ENCODE measurements at regions not wholly inside any gene's neighbourhood (a gene's known extent, or its start where the extent isn't known, plus 50 kb on each side); places are given as distances from the start of the nearest gene placed in this dataset.

- WGBS, 2 donors, result 85 to 86% methylated on average over 4 of the region's 4 CpGs
- Histone ChIP-seq H3K36me3 (no peaks in the 10 kb centered on the region), H3K4me3 (no peak overlapping the region), H3K9me3 (no peaks in the 10 kb centered on the region), H3K27ac (no peak overlapping the region), H3K4me1 (no peaks in the 10 kb centered on the region), H3K27me3 (no peaks in the 10 kb centered on the region)
- DNase-seq (ENCODE audit: low spot score in 2 of 2), result no peak
- TF ChIP-seq, protein P1, sequence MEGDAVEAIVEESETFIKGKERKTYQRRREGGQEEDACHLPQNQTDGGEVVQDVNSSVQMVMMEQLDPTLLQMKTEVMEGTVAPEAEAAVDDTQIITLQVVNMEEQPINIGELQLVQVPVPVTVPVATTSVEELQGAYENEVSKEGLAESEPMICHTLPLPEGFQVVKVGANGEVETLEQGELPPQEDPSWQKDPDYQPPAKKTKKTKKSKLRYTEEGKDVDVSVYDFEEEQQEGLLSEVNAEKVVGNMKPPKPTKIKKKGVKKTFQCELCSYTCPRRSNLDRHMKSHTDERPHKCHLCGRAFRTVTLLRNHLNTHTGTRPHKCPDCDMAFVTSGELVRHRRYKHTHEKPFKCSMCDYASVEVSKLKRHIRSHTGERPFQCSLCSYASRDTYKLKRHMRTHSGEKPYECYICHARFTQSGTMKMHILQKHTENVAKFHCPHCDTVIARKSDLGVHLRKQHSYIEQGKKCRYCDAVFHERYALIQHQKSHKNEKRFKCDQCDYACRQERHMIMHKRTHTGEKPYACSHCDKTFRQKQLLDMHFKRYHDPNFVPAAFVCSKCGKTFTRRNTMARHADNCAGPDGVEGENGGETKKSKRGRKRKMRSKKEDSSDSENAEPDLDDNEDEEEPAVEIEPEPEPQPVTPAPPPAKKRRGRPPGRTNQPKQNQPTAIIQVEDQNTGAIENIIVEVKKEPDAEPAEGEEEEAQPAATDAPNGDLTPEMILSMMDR (IDR thresholded peaks at IDR 0.05), result no peak
- TF ChIP-seq POLR2A (IDR thresholded peaks at IDR 0.05) (no peak), EP300 (IDR thresholded peaks at IDR 0.05) (no peak)
Measured at GRCh38 chr2:57452634-57453033, 594.0 kb upstream of the VRK2 start.

DNA sequence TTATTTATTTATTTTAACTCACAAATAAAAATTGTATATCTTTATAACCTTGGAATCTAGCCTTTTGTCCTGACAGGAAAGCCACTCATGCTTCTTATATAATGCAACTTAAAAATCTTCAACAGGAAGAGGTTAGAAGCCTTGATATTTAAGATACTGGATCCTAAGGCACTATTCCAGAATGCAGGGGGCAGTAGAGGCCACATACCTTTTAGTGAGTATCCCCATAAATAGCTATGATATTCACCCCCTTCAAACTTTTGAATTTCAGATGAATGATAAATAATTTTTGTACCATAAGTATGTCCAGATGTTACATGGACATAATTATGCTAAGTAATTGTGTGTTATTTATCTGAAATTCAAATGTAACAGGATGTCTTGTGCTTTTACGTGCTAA lies 592.7 kb upstream of the VRK2 start:
- Histone ChIP-seq H3K36me3 (no peaks in the 10 kb centered on the region), H3K27ac (no peak overlapping the region), H3K9me3 (peaks cover 0 to 8% (median 0%) of the 10 kb centered on the region in 4 donors), H3K27me3 (no peaks in the 10 kb centered on the region), H3K4me1 (no peaks in the 10 kb centered on the region), H3K4me3 (no peak overlapping the region)
- WGBS, 2 donors, result 81 to 82% methylated on average over 1 of the region's 1 CpG
- DNase-seq (ENCODE audit: low spot score in 2 of 2), result no peak
- TF ChIP-seq POLR2A (IDR thresholded peaks at IDR 0.05) (no peak), EP300 (IDR thresholded peaks at IDR 0.05) (no peak)
- TF ChIP-seq, protein P1 (IDR thresholded peaks at IDR 0.05), result no peak

- 88 to 91% methylated on average over 2 of the region's 2 CpGs for WGBS, 2 donors
- no peak for TF ChIP-seq POLR2A (IDR thresholded peaks at IDR 0.05)
- no peak for TF ChIP-seq EP300 (IDR thresholded peaks at IDR 0.05)
- TF ChIP-seq, protein P1 (IDR thresholded peaks at IDR 0.05), result no peak
Measured at GRCh38 chr2:57460396-57461276, 586.0 kb upstream of the VRK2 start.

GRCh38 chr2:57461624-57462023 lies 585.0 kb upstream of the VRK2 start:
- no peak for DNase-seq (ENCODE audit: low spot score in 2 of 2)
- TF ChIP-seq POLR2A (IDR thresholded peaks at IDR 0.05) (no peak), EP300 (IDR thresholded peaks at IDR 0.05) (no peak)
- TF ChIP-seq, protein P1 (IDR thresholded peaks at IDR 0.05), result no peak
- WGBS, 2 donors, result 62 to 66% methylated on average over 4 of the region's 4 CpGs
- Histone ChIP-seq H3K36me3 (no peaks in the 10 kb centered on the region), H3K4me1 (no peaks in the 10 kb centered on the region), H3K27ac (no peak overlapping the region), H3K4me3 (no peak overlapping the region), H3K9me3 (peaks cover 0 to 8% (median 0%) of the 10 kb centered on the region in 4 donors), H3K27me3 (no peaks in the 10 kb centered on the region)

More at GRCh38 chr2:57460396-57461276, 586.0 kb upstream of the VRK2 start:
- H3K4me1 ChIP-seq, result no peaks in the 10 kb centered on the region
- H3K9me3 ChIP-seq, result peaks cover 0 to 8% (median 0%) of the 10 kb centered on the region in 4 donors
- H3K27me3 ChIP-seq, result no peaks in the 10 kb centered on the region
- H3K27ac ChIP-seq, result no peak overlapping the region
- no peaks in the 10 kb centered on the region for H3K36me3 ChIP-seq
- no peak for DNase-seq (ENCODE audit: low spot score in 2 of 2)
- H3K4me3 ChIP-seq, result no peak overlapping the region

DNA sequence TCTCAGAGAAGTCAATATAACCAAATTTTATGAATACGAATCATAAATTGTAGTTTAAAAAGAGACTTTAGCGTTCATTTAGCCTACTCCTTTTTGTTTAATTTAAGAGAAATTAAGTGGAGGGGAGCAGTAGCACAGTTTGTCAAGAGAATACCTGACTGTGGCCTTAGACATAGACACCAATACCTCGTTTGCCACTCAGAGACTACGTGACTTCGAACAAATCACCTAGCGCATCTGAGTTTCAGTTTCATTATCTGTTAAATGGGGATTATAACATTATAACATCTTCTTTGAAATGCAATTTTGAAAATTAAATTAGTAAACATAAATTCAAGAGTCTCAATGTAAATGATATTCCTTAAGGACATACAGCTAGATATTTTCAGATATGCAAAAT lies 581.5 kb upstream of the VRK2 start:
- H3K4me3 ChIP-seq, result no peak overlapping the region
- 93 to 94% methylated on average over 6 of the region's 6 CpGs for WGBS, 2 donors

More for the DNA sequence above, 581.5 kb upstream of the VRK2 start:
- Histone ChIP-seq H3K27ac (no peak overlapping the region), H3K36me3 (no peaks in the 10 kb centered on the region), H3K27me3 (no peaks in the 10 kb centered on the region), H3K4me1 (no peaks in the 10 kb centered on the region), H3K9me3 (peaks cover 0 to 5% (median 0%) of the 10 kb centered on the region in 4 donors)
- TF ChIP-seq POLR2A (IDR thresholded peaks at IDR 0.05), result no peak
- TF ChIP-seq, protein P1 (IDR thresholded peaks at IDR 0.05), result no peak
- no peak for TF ChIP-seq EP300 (IDR thresholded peaks at IDR 0.05)
- no peak for DNase-seq (ENCODE audit: low spot score in 2 of 2)

Data from tibial nerve (tissue), 4 donors.